DOHH2 (cell line): ENCODE measurements at regions not wholly inside any gene's neighbourhood (a gene's known extent, or its start where the extent isn't known, plus 50 kb on each side); places are given as distances from the start of the nearest gene placed in this dataset.

Experiments
- H3F3A ChIP-seq: fragments of 200-600 bp; sonication (generic), shearing (Covaris generic); 2 replicates; pipeline ENCODE4 v1.6.0; 2016; ENCODE audit warnings: antibody characterized with exemption, mild to moderate bottlenecking; ENCODE audit not compliant: control insufficient read depth, insufficient read depth
- H3K27ac ChIP-seq: fragments of 200-600 bp; sonication (generic); 2 replicates; pipeline ENCODE4 v1.5.1; 2014; ENCODE audit warnings: low read depth, mild to moderate bottlenecking, low read length, moderate library complexity
- H3K27me3 ChIP-seq: fragments of 200-600 bp; sonication (generic); 2 replicates; pipeline ENCODE4 v1.6.1; 2014; ENCODE audit warnings: mild to moderate bottlenecking, low read length, mixed read lengths; ENCODE audit not compliant: control insufficient read depth
- H3K36me3 ChIP-seq: fragments of 200-600 bp; sonication (generic); 2 replicates; pipeline ENCODE4 v1.6.1; 2014; ENCODE audit warnings: mild to moderate bottlenecking, low read length, moderate library complexity, mixed read lengths; ENCODE audit not compliant: control insufficient read depth
- H3K4me1 ChIP-seq: fragments of 200-600 bp; sonication (generic); 2 replicates; pipeline ENCODE4 v1.6.1; 2014; ENCODE audit warnings: mild to moderate bottlenecking, low read length, mixed read lengths; ENCODE audit not compliant: control insufficient read depth
- H3K4me2 ChIP-seq: fragments of 200-600 bp; sonication (generic); 2 replicates; pipeline ENCODE4 v1.6.0; 2014; ENCODE audit warnings: mild to moderate bottlenecking, low read length, moderate library complexity
- H3K4me3 ChIP-seq: fragments of 200-600 bp; sonication (generic); 2 replicates; pipeline ENCODE4 v1.5.1; 2014; ENCODE audit warnings: mild to moderate bottlenecking, low read length, mixed read lengths
- H3K79me2 ChIP-seq: fragments of 200-600 bp; sonication (generic); 2 replicates; pipeline ENCODE4 v1.6.1; 2014; ENCODE audit warnings: mild to moderate bottlenecking, low read length, mixed read lengths; ENCODE audit not compliant: control insufficient read depth
- H3K9me2 ChIP-seq: fragments of 200-600 bp; sonication (generic); replicated peaks from 2 replicates; pipeline ENCODE4 v1.6.1; 2014; ENCODE audit warnings: mild to moderate bottlenecking, low read length, mixed read lengths; ENCODE audit not compliant: control insufficient read depth
- H3K9me3 ChIP-seq: fragments of 200-600 bp; sonication (generic); 2 replicates; pipeline ENCODE4 v1.6.1; 2014; ENCODE audit warnings: antibody characterized with exemption, low read length, mixed read lengths; ENCODE audit not compliant: control insufficient read depth, insufficient read depth
- H4K20me1 ChIP-seq: fragments of 200-600 bp; sonication (generic); 2 replicates; pipeline ENCODE4 v1.6.0; 2014; ENCODE audit warnings: low read depth, mild to moderate bottlenecking, antibody characterized with exemption, low read length, moderate library complexity; ENCODE audit not compliant: control insufficient read depth, insufficient read depth
- CTCF ChIP-seq: fragments of 200-600 bp; sonication (generic); IDR thresholded peaks from one replicate; pipeline ENCODE4 v1.5.1; 2014; ENCODE audit warnings: antibody characterized with exemption, mild to moderate bottlenecking, low read depth, low read length; ENCODE audit not compliant: poor library complexity, severe bottlenecking
- EZH2phosphoT487 ChIP-seq: fragments of 200-600 bp; sonication (generic); IDR thresholded peaks from 2 replicates; pipeline ENCODE4 v1.6.1; 2017; ENCODE audit warnings: borderline replicate concordance, mild to moderate bottlenecking, antibody characterized with exemption, low read length, moderate library complexity, mixed read lengths

- H4K20me1 ChIP-seq, result no peaks in the 10 kb centered on the region
- H3K4me2 ChIP-seq, result no peak overlapping the region
- H3K27ac ChIP-seq, result no peak overlapping the region
- H3K4me3 ChIP-seq, result no peak overlapping the region
- TF ChIP-seq EZH2phosphoT487 (no peak), CTCF (no peak)
- no peaks in the 10 kb centered on the region for H3K4me1 ChIP-seq
- no peaks in the 10 kb centered on the region for H3F3A ChIP-seq
- H3K79me2 ChIP-seq, result no peaks in the 10 kb centered on the region
- H3K9me2 ChIP-seq, result no peaks in the 10 kb centered on the region; the same call in 1 of the 2 replicates
- no peaks in the 10 kb centered on the region for H3K36me3 ChIP-seq
- H3K27me3 ChIP-seq, result no peaks in the 10 kb centered on the region
- H3K9me3 ChIP-seq, result no peaks in the 10 kb centered on the region
Observed at GRCh38 chr4:114479595-114479994, 119.0 kb upstream of the UGT8 start.

GRCh38 chr4:114481856-114482255 lies 116.8 kb upstream of the UGT8 start:
- H3K36me3 ChIP-seq, result no peaks in the 10 kb centered on the region
- no peaks in the 10 kb centered on the region for H3K9me3 ChIP-seq
- H3K9me2 ChIP-seq, result no peaks in the 10 kb centered on the region; the same call in 1 of the 2 replicates
- no peaks in the 10 kb centered on the region for H3K4me1 ChIP-seq
- no peaks in the 10 kb centered on the region for H4K20me1 ChIP-seq
- no peaks in the 10 kb centered on the region for H3K27me3 ChIP-seq
- no peak overlapping the region for H3K4me3 ChIP-seq
- no peaks in the 10 kb centered on the region for H3K79me2 ChIP-seq
- no peak overlapping the region for H3K27ac ChIP-seq
- no peaks in the 10 kb centered on the region for H3F3A ChIP-seq
- TF ChIP-seq EZH2phosphoT487 (no peak), CTCF (no peak)
- H3K4me2 ChIP-seq, result no peak overlapping the region

GRCh38 chr4:114487101-114487500 lies 111.5 kb upstream of the UGT8 start:
- H3K27ac ChIP-seq, result no peak overlapping the region
- TF ChIP-seq EZH2phosphoT487 (no peak), CTCF (no peak)
- H4K20me1 ChIP-seq, result no peaks in the 10 kb centered on the region
- no peak overlapping the region for H3K4me3 ChIP-seq
- no peaks in the 10 kb centered on the region for H3K9me2 ChIP-seq
- H3K36me3 ChIP-seq, result no peaks in the 10 kb centered on the region
- no peaks in the 10 kb centered on the region for H3K27me3 ChIP-seq
- no peaks in the 10 kb centered on the region for H3K4me1 ChIP-seq
- no peaks in the 10 kb centered on the region for H3K9me3 ChIP-seq
- H3F3A ChIP-seq, result no peaks in the 10 kb centered on the region
- no peak overlapping the region for H3K4me2 ChIP-seq
- H3K79me2 ChIP-seq, result no peaks in the 10 kb centered on the region
